ENCODE measurements at regions not wholly inside any gene's neighbourhood (a gene's known extent, or its start where the extent isn't known, plus 50 kb on each side); places are given as distances from the start of the nearest gene placed in this dataset.

- no peak for TF ChIP-seq POLR2A (IDR thresholded peaks at IDR 0.05)
- TF ChIP-seq CTCF (IDR thresholded peaks at IDR 0.05): no peak
Observed at GRCh38 chr4:17138847-17139246, 240.4 kb upstream of the LDB2 start.

All from body of pancreas (tissue), 4 donors.